GM21786 (cell line): ENCODE measurements at regions not wholly inside any gene's neighbourhood (a gene's known extent, or its start where the extent isn't known, plus 50 kb on each side); places are given as distances from the start of the nearest gene placed in this dataset.

Experiments
- ATAC-seq: cut with Tn5 transposase; IDR thresholded peaks from one replicate; pipeline ENCODE4 v1.9.1; 2021; ENCODE audit not compliant: unreplicated experiment

GRCh38 chr5:167861129-167861927 is 430.1 kb upstream of the WWC1 start:
- ATAC-seq = no peak

GRCh38 chr5:167861928-167862426 is 429.5 kb upstream of the WWC1 start:
- ATAC-seq = no peak

GRCh38 chr5:167863883-167864282 is 427.6 kb upstream of the WWC1 start:
- ATAC-seq = no peak

GRCh38 chr5:167864801-167865200 is 426.6 kb upstream of the WWC1 start:
- no peak for ATAC-seq

GRCh38 chr5:167866797-167867196 is 424.6 kb upstream of the WWC1 start:
- no peak for ATAC-seq

GRCh38 chr5:167867281-167867680 is 424.2 kb upstream of the WWC1 start:
- no peak for ATAC-seq

GRCh38 chr5:167869125-167869524 is 422.3 kb upstream of the WWC1 start:
- ATAC-seq = no peak

GRCh38 chr5:167870055-167870454 is 421.4 kb upstream of the WWC1 start:
- no peak for ATAC-seq

GRCh38 chr5:167871091-167871490 is 420.4 kb upstream of the WWC1 start:
- no peak for ATAC-seq

GRCh38 chr5:167872791-167873190 is 418.7 kb upstream of the WWC1 start:
- ATAC-seq = no peak

- no peak for ATAC-seq
Observed at GRCh38 chr5:167877114-167877722, 414.2 kb upstream of the WWC1 start.

- no peak for ATAC-seq
Observed at GRCh38 chr5:167877924-167878323, 413.5 kb upstream of the WWC1 start.

- no peak for ATAC-seq
Observed at GRCh38 chr5:167880420-167880819, 411.0 kb upstream of the WWC1 start.

GRCh38 chr5:167881041-167881440 is 410.4 kb upstream of the WWC1 start:
- ATAC-seq = no peak

- no peak for ATAC-seq
Observed at GRCh38 chr5:167886196-167886595, 405.2 kb upstream of the WWC1 start.

- ATAC-seq = no peak
Observed at GRCh38 chr5:167888393-167888792, 403.1 kb upstream of the WWC1 start.

GRCh38 chr5:167889276-167889675 is 402.2 kb upstream of the WWC1 start:
- ATAC-seq = no peak

GRCh38 chr5:167892352-167893115 is 398.9 kb upstream of the WWC1 start:
- no peak for ATAC-seq

GRCh38 chr5:167893271-167893670 is 398.2 kb upstream of the WWC1 start:
- ATAC-seq = no peak

GRCh38 chr5:167894631-167895472 is 396.6 kb upstream of the WWC1 start:
- no peak for ATAC-seq
